ENCODE measurements at regions not wholly inside any gene's neighbourhood (a gene's known extent, or its start where the extent isn't known, plus 50 kb on each side); places are given as distances from the start of the nearest gene placed in this dataset.
"Not testable (repeated sequence)": the region's sequence is repeated elsewhere in the genome, so short reads cannot be mapped to it uniquely, and the experiment has no call there.

DNA sequence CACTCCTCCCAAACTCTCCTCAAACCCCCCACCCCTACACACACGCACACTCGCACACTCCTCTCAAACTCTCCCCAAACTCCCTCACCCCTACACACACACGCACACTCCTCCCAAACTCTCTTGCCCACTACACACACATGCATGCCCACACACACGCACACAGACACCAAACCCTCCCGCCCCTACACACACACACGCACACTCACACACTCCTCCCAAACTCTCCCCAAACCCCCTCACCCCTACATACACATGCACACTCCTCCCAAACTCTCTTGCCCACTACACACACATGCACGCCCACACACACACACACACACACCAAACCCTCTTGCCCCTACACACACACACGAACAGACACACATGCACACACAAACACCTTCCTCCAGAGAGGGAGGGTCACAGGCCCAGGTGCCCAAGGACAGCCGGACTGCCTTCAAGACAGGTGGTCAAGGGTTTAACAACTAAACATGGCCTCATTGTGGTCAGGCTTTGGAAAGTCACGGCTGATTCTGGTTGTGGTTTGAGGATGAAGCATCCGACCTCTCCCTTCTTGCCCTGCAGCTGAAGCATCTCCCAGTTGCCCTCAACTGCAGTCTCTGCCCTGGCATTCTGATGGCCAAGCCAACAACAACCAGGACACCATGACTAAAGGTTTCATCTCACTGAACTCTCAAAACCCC lies 72.3 kb upstream of the SNTG2 start:
- no peak for DNase-seq (ENCODE audit: low read depth in 2 of 3, low spot score in 1 of 3)

DNA sequence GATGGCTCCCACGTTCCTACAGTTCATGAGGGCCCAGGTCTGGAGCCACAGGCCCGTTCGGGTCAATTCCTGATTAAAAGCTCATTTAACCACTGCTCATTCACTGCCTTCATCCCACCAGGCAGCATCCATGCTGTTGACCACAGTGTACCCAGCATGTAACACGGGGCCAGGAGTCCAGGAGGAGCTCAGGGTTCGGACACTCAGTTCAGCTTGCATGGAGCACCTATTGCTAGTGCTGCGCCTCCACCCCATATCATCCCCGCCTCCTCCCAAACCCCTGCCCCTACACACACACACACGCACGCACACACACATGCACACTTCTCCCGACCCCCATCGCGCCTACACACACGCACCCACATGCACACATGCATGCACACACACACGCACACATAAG lies 72.9 kb upstream of the SNTG2 start:
- no peak for DNase-seq (ENCODE audit: low read depth in 2 of 3, low spot score in 1 of 3)

DNA sequence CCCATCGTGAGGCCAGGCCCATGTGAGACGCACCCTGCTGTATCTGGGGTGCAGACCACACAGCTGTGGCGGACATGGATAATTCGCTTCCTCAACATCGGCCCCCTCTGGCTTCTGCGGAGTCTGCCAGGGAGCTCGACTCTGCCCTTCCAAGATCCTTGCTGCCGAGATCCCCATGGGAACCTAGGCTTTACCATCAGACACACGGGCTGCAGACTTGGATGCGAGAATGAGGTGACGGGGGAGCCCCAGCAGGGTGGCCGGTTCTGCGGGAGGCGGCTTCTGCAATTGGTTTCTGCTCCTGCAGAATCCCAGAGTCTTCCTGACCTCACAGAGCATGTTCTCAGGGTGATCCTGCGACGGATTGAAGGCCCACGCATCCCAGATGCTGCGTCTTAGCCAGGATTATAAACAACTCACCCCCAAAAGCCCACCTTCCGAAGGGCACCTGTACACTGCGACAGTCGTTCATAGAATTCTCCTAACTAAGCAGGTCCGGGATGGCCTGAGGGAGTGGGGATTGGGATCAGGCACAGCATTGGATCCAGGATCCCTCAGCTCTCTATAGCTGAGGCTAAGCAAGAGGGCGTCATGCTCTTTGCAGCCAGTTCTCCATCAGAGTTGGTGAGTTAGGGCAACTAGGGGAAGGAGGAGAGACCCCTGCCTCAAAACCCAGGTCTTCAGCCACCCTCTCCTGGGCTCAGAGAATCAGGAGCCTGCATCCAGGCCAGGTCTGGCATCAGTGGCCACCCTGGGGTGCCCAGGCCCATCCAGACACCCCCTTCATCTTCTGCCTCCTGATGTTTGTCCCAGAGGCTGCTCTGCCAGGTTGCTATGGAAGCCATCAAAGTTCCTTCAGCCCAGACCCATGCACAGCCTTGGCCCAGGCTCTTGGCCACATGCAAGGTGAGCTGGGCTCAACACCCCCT lies 74.7 kb upstream of the SNTG2 start:
- no peak for DNase-seq (ENCODE audit: low read depth in 2 of 3, low spot score in 1 of 3)

DNA sequence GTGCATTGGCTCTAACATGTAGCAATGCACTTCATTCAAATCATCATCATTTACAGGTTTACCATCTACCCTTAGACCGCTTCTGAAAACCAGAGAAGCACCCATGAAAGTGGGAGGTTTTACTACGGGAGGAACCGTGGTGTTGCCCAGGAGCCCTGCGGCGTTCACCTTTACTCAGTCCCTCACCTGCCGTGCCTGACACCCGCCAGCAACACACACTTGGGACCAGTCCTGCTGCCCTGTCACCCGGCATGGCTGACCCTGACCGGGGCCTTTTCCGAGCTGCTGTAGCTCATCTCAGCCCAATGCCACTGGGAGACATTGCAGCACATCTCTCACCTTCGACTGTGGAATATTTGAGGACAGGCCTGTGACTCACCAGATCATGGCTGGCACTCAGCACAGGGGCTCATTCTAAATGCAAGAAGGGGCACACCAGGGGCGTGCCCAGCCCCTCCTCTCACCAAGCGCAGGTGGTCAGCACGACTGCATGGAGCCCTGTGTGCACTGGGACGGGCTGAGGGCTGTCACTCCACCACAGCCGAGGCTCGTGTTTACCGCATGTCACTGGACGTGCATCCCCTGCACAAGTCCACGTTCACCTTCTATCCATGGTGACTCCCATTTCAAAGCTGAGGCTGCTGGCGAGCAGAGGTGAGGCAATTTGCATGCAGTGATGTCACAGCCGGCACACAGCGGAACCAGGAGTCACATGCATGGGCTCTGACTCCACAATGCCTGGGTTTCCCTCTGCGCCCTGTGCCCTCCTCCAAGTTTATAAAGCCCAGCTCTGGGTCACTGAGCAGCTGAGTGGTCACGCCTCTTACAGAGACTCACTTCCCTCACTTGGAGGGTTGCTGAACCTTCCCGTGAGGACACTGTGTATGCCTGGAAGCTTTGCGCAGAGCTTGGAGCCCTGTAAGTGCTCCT lies 76.7 kb upstream of the SNTG2 start:
- no peak for DNase-seq (ENCODE audit: low read depth in 2 of 3, low spot score in 1 of 3)

DNA sequence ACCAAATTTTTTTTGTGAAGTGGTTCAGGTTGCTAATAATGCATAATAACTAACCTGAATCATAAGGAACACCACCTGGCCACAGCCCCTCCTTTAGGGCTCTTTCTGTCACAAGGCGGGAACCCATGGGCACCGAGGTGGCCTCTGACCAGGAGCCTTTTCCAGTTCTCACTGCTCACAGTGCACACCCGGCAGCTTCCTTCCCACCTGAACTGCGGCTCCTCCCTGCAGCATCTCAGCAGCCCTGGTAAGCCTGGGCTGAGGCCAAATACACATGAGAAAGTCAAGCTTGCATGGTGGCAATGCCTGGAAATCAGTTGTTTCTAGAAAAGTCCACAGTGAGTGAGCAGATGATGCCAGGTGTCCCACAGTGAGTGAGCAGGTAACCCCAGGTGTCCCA lies 77.6 kb upstream of the SNTG2 start:
- DNase-seq (ENCODE audit: low read depth in 2 of 3, low spot score in 1 of 3): no peak

DNA sequence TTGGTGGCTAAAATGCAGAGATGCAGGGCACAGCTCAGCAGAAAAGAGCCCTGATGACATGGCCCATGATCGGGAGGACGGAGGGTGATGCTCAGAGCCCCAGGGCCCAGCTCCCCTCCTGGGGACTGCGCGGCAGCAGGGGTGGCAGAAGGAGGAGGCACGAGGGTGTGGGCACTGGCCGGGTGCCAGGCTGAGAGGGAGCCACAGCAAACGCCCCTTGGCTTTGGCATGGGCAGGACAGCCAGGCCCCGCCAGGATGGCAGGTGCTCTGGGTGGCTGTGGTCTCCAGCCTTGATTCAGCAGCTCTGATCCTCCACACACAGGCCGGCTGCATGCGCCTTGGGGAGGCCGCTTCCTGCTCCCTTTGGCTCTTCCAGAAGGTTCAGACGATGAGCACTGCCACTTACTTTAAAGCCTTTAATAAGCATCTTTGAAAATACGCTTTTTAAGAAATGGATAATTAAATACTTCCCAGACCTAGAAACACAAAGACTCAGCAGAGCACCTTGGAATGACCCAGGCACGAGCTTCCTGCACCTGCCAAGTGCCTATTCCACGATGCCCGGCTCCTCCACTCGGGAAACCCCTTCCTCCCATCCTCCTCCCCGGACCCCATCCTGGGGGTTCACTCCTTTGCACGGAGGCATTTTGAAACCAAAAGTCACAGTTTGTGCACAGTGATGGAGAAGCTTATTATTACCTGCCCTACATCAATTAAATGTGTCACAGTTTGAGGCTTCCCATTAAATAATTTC lies 78.5 kb upstream of the SNTG2 start:
- no peak for DNase-seq (ENCODE audit: low read depth in 2 of 3, low spot score in 1 of 3)

DNA sequence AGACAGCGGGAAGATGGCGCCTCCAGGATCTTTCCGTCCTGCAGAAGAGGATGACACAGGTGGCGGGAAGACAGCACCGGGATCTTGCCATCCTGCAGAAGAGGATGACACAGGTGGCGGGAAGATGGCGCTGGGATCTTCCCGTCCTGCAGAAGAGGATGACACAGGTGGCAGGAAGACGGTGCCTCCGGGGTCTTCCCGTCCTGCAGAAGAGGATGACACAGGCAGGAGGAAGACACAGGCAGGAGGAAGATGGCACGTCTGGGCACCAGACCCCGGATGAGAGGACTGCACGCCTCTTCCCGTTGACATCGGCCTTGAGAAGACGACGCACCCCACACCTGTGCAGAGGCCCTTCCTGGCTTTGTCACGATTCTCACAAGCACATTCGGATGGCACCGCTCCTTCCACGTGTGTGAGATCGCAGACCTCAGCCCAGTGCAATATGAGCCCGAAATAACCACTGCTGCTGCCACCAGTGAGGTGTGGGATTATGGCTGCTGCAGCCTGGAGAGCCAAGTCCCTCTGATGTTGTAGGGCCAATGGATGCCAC lies 79.4 kb upstream of the SNTG2 start:
- DNase-seq (ENCODE audit: low read depth in 2 of 3, low spot score in 1 of 3): no peak

DNA sequence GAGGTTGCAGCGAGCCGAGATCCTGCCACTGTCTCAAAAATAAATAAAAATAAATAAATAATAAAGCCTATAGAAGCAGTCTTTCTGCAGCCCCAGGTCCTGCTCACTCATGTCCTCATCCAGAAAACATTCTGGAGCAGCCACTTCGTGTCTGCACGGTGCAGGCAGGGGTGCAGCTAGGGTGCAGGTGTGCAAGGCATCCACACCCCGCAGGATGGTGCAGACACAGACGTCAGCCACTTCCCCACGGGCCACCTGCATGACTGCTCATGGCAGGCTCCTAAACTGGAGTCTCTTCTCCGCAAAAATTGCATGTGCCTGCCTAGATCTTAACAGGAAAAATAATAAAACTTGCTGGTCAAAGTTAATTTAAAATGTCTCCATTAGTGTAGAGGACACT lies 80.2 kb upstream of the SNTG2 start:
- DNase-seq (ENCODE audit: low read depth in 2 of 3, low spot score in 1 of 3): no peak

DNA sequence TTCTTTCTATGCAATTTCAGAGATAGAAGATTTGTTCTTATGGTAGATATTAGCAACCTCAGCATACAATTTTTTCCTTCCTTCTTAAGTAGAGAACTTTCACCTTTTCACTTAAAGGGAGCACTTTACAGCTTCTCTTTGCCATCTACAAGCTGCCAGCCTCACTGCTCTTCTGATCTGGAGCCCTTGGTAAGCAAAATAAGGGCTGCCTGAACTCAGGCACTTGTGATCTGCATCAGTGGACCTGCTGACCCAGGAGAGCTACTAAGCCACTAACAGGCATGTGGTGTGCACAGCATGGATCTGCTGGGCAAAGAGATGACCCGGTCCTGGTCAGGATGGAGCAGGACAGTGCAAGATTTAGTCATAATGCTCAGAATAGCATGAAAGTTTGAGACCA lies 80.8 kb upstream of the SNTG2 start:
- DNase-seq (ENCODE audit: low read depth in 2 of 3, low spot score in 1 of 3): no peak

DNA sequence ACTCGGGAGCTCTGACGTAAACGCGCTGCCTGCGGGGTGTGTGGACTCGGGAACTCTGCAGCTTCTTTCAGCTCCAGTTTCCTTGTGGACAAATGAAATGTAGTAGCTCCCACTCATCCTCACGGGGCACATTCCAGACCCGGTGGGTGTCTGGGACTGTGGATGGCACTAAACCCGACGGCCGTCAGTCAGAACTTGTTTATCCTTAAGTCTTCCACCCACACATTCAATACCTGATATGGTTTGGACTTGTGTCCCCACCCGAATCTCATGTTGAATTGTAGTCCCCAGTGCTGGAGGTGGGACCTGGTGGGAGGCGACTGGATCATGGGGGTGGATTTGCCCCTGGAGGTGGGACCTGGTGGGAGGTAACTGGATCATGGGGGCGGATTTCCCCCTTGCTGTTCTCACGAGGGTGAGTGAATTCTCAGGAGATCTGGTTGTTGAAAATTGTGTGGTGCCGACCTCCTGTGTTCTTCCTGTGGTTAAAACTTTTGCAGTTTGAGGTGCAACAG lies 81.2 kb upstream of the SNTG2 start:
- no peak for DNase-seq (ENCODE audit: low read depth in 2 of 3, low spot score in 1 of 3)

DNA sequence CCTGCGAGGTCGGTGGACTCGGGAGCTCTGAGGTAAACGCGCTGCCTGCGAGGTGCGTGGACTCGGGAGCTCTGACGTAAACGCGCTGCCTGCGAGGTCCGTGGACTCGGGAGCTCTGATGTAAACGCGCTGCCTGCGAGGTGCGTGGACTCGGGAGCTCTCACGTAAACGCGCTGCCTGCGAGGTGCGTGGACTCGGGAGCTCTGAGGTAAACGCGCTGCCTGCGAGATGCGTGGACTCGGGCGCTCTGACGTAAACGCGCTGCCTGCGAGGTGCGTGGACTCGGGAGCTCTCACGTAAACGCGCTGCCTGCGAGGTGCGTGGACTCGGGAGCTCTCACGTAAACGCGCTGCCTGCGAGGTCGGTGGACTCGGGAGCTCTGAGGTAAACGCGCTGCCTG lies 81.8 kb upstream of the SNTG2 start:
- not testable (repeated sequence) for DNase-seq (ENCODE audit: low read depth in 2 of 3, low spot score in 1 of 3)

DNA sequence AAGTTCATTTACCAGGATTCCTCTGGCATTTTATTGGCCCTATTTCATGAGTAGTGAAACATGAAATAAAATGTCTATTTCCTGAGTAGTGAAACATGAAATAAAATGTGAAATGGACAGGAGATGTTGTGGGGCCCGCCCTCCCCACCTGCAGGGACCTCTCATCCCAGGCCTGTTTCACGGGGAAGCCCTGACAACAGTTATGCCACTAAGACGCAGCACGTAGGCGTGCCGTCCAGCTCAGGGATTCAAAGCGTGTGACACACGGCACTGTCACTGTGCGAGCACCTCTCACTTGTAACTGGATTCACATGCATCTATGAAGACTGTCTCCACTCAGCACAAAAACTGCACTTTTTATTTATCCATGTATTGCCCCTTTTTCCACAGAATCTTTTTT lies 83.4 kb upstream of the SNTG2 start:
- DNase-seq (ENCODE audit: low read depth in 2 of 3, low spot score in 1 of 3): no peak

DNA sequence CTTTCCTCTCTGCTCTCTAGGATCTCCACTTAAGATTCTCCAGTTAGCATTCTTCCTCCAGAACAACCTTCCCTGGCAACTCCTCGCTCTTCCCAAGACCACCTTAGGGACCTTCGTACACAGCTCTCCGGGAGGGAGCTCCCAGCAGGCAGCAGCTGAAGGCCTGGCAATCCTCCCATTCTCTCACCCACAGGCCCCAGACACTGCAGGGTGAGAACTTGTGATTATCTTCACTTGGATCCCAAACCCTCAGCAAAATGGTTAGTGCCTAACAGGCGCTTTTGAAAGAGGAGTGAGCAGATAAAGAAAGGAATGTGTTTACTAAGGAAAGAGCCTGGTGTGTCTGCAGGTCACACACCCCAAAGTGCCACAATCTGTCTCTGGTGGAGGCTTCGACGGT lies 83.8 kb upstream of the SNTG2 start:
- DNase-seq (ENCODE audit: low read depth in 2 of 3, low spot score in 1 of 3): no peak

DNA sequence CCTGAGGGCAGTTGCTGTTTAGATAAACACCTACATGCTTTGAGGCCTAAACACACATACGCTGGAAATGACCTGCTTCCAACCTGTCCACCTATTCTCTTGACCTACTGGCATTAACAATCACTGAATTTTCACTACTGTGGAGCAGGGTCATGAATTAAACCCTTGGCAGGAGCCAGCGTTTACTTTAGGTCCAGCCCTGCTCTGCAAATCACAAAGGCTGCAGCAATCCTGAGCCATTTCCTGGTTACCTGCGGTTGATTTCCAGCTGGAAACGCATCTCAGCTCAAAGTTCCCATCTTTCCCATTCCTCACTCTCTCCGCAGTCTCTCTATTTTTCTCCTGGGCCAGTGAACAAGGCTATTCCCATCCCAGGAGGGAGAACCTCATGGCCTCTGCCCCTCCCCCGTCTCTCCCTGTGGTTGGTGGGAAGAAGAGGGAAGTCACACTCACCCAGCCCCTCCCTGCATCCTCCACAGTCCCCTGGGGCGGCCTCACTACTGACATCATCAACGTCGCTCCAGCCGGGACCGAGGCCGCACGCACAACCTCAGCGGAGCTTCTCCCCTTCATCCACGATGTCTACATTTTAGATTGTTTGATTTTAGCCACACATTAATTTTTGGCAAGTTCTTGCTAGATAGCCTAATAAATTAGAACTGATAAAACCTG lies 84.5 kb upstream of the SNTG2 start:
- DNase-seq (ENCODE audit: low read depth in 2 of 3, low spot score in 1 of 3): no peak

DNA sequence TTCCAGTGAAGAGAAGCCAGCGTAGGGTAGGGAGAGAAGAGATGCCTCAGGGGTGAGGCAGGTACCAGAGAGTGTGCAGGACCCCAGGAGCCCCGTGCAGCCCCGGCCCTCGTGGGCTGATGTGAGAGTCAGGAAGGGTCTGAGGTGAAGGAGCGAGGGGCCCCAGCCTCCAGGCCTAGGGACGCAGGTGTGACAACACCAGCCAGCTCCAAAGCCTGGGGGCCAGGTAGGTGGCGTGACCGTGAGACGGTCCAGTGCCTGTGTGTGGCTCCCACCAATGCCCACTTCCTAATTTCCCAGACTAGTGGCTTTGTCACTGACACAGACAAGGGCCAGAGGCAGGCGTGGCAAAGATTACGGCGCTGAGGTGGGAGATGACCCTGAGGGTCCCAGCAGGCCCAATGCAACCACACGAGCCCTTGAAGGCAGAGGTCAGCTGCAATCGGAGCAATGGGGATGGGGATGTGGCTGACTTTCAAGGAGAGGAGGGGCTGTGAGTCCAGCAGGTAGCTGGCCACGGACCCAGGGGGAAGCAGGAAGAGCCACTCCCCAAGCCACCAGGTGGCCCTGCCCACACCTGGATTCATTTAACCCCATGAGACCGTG lies 86.0 kb upstream of the SNTG2 start:
- DNase-seq (ENCODE audit: low read depth in 2 of 3, low spot score in 1 of 3): no peak

DNA sequence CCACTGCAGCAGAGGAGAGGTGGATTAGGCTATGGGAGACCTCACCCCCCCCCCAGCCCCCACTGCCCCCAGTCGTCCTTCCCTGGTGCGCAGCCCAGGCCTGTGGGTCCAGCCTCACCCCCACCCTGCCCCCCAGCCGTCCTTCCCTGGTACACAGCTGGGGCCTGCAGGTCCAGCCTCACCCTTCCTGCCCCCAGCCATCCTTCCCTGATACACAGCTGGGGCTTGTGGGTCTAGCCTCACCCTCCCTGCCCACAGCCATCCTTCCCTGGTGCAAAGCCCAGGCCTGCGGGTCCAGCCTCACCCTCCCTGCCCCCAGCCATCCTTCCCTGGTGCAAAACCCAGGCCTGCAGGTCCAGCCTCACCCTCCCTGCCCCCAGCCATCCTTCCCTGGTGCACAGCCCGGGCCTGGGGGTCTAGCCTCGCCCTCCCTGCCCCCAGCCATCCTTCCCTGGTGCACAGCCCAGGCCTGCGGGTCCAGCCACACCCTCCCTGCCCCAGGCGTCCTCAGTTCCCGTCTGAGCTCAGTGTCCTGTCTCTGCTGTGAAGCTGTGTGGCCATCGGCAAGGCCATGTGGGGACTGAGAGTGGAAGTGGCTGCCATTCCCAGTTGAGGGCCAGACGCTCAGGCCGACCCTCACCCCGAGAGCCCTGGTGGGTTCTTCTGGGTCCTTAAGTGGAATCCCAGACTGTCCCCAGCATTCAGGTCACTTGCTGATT lies 86.8 kb upstream of the SNTG2 start:
- no peak for DNase-seq (ENCODE audit: low read depth in 2 of 3, low spot score in 1 of 3)

DNA sequence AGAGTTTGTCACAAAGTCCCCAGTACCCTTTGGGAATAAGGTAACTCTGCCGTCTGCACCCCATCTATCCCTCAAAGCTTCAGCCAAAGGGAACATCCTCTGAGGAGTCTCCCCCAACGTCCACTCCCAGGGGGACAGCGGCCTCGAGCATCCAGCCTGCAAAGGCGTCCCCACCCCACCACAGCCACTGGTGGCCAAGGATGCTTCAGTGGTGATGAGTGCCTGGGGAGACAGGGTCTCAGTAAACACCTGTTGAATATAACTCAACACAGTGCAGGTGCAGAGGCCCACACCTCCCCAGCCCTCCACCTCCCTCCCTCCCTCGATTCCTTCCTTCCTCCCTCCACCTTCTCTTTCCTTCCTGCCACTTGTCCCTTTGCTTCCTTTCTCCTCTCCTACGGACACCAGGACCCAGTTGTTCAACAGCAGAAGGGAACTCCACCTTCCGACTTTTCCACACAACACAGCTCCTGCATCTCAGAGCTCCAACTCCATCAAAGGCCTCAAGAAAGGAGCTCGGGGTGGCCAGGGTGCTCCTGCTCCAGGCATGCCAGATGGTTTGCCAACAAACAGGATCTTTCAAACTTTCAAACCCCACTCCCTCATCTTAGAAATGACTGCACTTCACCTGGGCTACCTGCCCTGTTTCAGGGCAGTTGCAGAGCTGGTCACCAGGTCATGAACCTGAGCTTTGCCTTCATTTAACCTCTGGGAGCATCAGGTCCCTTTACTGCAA lies 87.8 kb upstream of the SNTG2 start:
- no peak for DNase-seq (ENCODE audit: low read depth in 2 of 3, low spot score in 1 of 3)

DNA sequence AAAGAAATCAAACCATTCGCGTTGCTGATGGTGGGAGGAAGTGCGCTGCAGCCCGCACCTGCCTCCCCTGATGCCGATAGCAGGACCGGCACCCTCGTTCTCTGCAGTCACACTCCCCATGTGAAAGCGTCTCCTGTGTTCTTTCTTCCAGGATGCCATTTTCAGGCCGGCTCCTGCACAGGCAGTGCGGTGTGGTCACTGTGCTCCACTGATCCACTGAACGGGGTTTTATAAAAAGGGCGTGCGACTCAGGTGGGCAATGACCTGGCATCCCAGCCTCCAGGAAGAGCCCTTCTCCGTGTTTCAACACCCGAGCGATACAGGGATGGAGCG lies 88.3 kb upstream of the SNTG2 start:
- no peak for DNase-seq (ENCODE audit: low read depth in 2 of 3, low spot score in 1 of 3)

Measured in stimulated activated CD4-positive, alpha-beta T cell treated with anti-CD3 and anti-CD28 coated beads, Interleukin-12 subunit alpha, Interleukin-12 subunit beta, amount 100 ng/mL, for 48 hours (primary cell).